SU-DHL-6 (cell line): ENCODE measurements at regions not wholly inside any gene's neighbourhood (a gene's known extent, or its start where the extent isn't known, plus 50 kb on each side); places are given as distances from the start of the nearest gene placed in this dataset.

Experiments used
- H2AFZ ChIP-seq: fragments of 200-600 bp; sonication (generic); 2 replicates; pipeline ENCODE4 v1.6.1; 2014; ENCODE audit warnings: low read depth, mild to moderate bottlenecking, moderate library complexity, mixed read lengths, antibody characterized with exemption, low read length; ENCODE audit not compliant: severe bottlenecking
- H3F3A ChIP-seq: fragments of 200-600 bp; shearing (Covaris generic); 2 replicates; pipeline ENCODE4 v1.6.0; 2016; ENCODE audit warnings: antibody characterized with exemption, mild to moderate bottlenecking; ENCODE audit not compliant: insufficient read depth
- H3K27ac ChIP-seq: fragments of 200-600 bp; sonication (generic); 2 replicates; pipeline ENCODE4 v1.5.1; 2016; ENCODE audit warnings: low read depth, mild to moderate bottlenecking, low read length, moderate library complexity, mixed read lengths
- H3K27me3 ChIP-seq: fragments of 200-600 bp; sonication (generic), shearing (Covaris generic); 2 replicates; pipeline ENCODE4 v1.6.0; 2014; ENCODE audit warnings: mild to moderate bottlenecking, low read length
- H3K36me3 ChIP-seq: fragments of 200-600 bp; sonication (generic); 2 replicates; pipeline ENCODE4 v1.6.1; 2014; ENCODE audit warnings: mild to moderate bottlenecking, low read length, mixed read lengths
- H3K4me2 ChIP-seq: fragments of 300-600, 200-600 bp; shearing (Covaris generic), sonication (generic); 2 replicates; pipeline ENCODE4 v1.6.0; 2014; ENCODE audit warnings: low read length, low read depth, mild to moderate bottlenecking; ENCODE audit not compliant: poor library complexity, severe bottlenecking
- H3K4me3 ChIP-seq: fragments of 200-600 bp; sonication (generic); 2 replicates; pipeline ENCODE4 v1.5.1; 2014; ENCODE audit warnings: antibody characterized with exemption, low read length, mild to moderate bottlenecking, mixed read lengths; ENCODE audit not compliant: insufficient read depth, poor library complexity, severe bottlenecking
- H3K79me2 ChIP-seq: fragments of 200-600 bp; sonication (generic); 2 replicates; pipeline ENCODE4 v1.6.1; 2014; ENCODE audit warnings: mild to moderate bottlenecking, low read length, moderate library complexity; ENCODE audit not compliant: insufficient read depth
- H3K9ac ChIP-seq: fragments of 200-600 bp; sonication (generic); 2 replicates; pipeline ENCODE4 v1.7.0; 2014; ENCODE audit warnings: mild to moderate bottlenecking, low read length
- H3K9me2 ChIP-seq: fragments of 200-600 bp; sonication (generic); replicated peaks from 2 replicates; pipeline ENCODE4 v1.6.1; 2014; ENCODE audit warnings: low read length; ENCODE audit not compliant: insufficient read depth
- H3K9me3 ChIP-seq: fragments of 200-600 bp; sonication (generic); 2 replicates; pipeline ENCODE4 v1.6.1; 2014; ENCODE audit warnings: low read length, mixed read lengths; ENCODE audit not compliant: insufficient read depth
- H4K20me1 ChIP-seq: fragments of 200-600 bp; sonication (generic); 2 replicates; pipeline ENCODE4 v1.6.1; 2014; ENCODE audit warnings: low read depth, mild to moderate bottlenecking, antibody characterized with exemption, low read length, moderate library complexity, mixed read lengths
- CTCF ChIP-seq: fragments of 200-600 bp; sonication (generic); IDR thresholded peaks from one replicate; pipeline ENCODE4 v1.5.1; 2017; ENCODE audit warnings: antibody characterized with exemption, mild to moderate bottlenecking, low read length, moderate library complexity; ENCODE audit not compliant: insufficient read depth, poor library complexity, severe bottlenecking
- EZH2phosphoT487 ChIP-seq: fragments of 200-600 bp; sonication (generic), shearing (Covaris generic); conservative IDR thresholded peaks from 2 replicates; pipeline ENCODE4 v1.6.1; 2018; ENCODE audit warnings: mild to moderate bottlenecking, antibody characterized with exemption, low read length, moderate library complexity, mixed read lengths

GRCh38 chr3:117814975-117815374, 1105.4 kb downstream of the TUSC7 start:
- Histone ChIP-seq H3K4me2 (no peak overlapping the region), H3K9me2 (no peaks in the 10 kb centered on the region), H3K36me3 (no peaks in the 10 kb centered on the region), H3F3A (no peaks in the 10 kb centered on the region), H3K4me3 (no peak overlapping the region), H3K9me3 (no peaks in the 10 kb centered on the region), H2AFZ (no peak overlapping the region), H4K20me1 (no peaks in the 10 kb centered on the region), H3K9ac (no peak overlapping the region), H3K79me2 (no peaks in the 10 kb centered on the region), H3K27ac (no peak overlapping the region), H3K27me3 (no peaks in the 10 kb centered on the region)
- no peak for TF ChIP-seq CTCF
- no peak for TF ChIP-seq EZH2phosphoT487

DNA sequence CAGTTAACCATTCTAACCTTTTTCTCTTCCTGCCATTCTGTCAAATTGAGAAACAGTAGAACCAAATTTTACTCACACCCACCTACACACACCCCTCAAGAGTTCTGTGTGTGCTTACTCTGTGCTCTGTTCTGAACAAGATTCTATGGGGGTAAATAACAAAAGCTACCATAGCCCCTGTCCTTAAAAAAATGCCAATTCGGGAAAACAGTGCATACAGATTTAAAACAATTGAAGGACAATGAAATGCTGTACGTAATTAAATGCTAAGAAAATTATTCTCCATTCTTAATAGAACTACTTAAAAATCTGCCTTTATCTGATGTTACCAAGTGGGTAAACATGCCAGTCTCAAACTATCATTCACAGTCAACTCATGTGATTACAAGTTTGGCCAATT, 1107.5 kb downstream of the TUSC7 start:
- H3K79me2 ChIP-seq: no peaks in the 10 kb centered on the region
- TF ChIP-seq EZH2phosphoT487: no peak
- TF ChIP-seq CTCF: no peak

GRCh38 chr3:117818592-117818991, 1109.0 kb downstream of the TUSC7 start:
- Histone ChIP-seq H3F3A (no peaks in the 10 kb centered on the region), H3K4me2 (no peak overlapping the region), H3K36me3 (no peaks in the 10 kb centered on the region), H3K27me3 (no peaks in the 10 kb centered on the region), H3K9me3 (no peaks in the 10 kb centered on the region), H3K9ac (no peak overlapping the region), H3K79me2 (no peaks in the 10 kb centered on the region), H4K20me1 (no peaks in the 10 kb centered on the region), H3K9me2 (no peaks in the 10 kb centered on the region), H2AFZ (no peak overlapping the region), H3K4me3 (no peak overlapping the region), H3K27ac (no peak overlapping the region)
- no peak for TF ChIP-seq CTCF
- no peak for TF ChIP-seq EZH2phosphoT487

More for the DNA sequence above, 1107.5 kb downstream of the TUSC7 start:
- no peak overlapping the region for H3K4me3 ChIP-seq
- no peak overlapping the region for H3K4me2 ChIP-seq
- H3K9me3 ChIP-seq: no peaks in the 10 kb centered on the region
- no peaks in the 10 kb centered on the region for H3F3A ChIP-seq
- no peak overlapping the region for H3K9ac ChIP-seq
- no peak overlapping the region for H2AFZ ChIP-seq
- H4K20me1 ChIP-seq: no peaks in the 10 kb centered on the region
- no peaks in the 10 kb centered on the region for H3K9me2 ChIP-seq
- no peaks in the 10 kb centered on the region for H3K36me3 ChIP-seq
- no peaks in the 10 kb centered on the region for H3K27me3 ChIP-seq
- H3K27ac ChIP-seq: no peak overlapping the region
